ENCODE measurements at regions not wholly inside any gene's neighbourhood (a gene's known extent, or its start where the extent isn't known, plus 50 kb on each side); places are given as distances from the start of the nearest gene placed in this dataset.

- Mint-ChIP-seq H3K9me3 (peaks cover 0 to 5% (median 2%) of the 10 kb centered on the region in 7 donors), H3K4me1 (no peaks in the 10 kb centered on the region), H3K27ac (no peak overlapping the region), H3K36me3 (no peaks in the 10 kb centered on the region), H3K27me3 (ENCODE audit: low read depth in 3 of 3) (peaks cover 0 to 6% (median 3%) of the 10 kb centered on the region in 3 donors), H3K4me3 (no peak overlapping the region)
- H3K79me2 ChIP-seq (ENCODE audit: insufficient read depth, low read length): no peaks in the 10 kb centered on the region
- WGBS (ENCODE audit: insufficient coverage): 100% methylated on average over 2 of the region's 2 CpGs
- no peaks in the 10 kb centered on the region for H3K4me1 ChIP-seq (ENCODE audit: control insufficient read depth in 1 of 2, insufficient read depth in 2 of 2, low read length in 2 of 2)
- no peak overlapping the region for H3K9ac ChIP-seq (ENCODE audit: insufficient read depth, low read length, poor library complexity, severe bottlenecking)
- TF ChIP-seq CTCF (IDR thresholded peaks at IDR 0.05): no peak
- no peaks in the 10 kb centered on the region for H3K36me3 ChIP-seq (replicated peaks in 1 of 2; ENCODE audit: control insufficient read depth in 1 of 2, insufficient read depth in 2 of 2, low read length in 2 of 2)
- intact Hi-C loops (cut with micrococcal nuclease): no loop called here
- no peaks in the 10 kb centered on the region for H3K27me3 ChIP-seq (ENCODE audit: control insufficient read depth in 2 of 2, insufficient read depth in 2 of 2, low read length in 2 of 2)
- no peak for DNase-seq
- no peaks in the 10 kb centered on the region for H4K20me1 ChIP-seq (ENCODE audit: insufficient read depth, low read length)
- H3K4me3 ChIP-seq (replicated peaks in 1 of 3; ENCODE audit: low read depth in 2 of 3, low read length in 3 of 3): no peak overlapping the region
- no peak overlapping the region for H3K27ac ChIP-seq (ENCODE audit: low read depth in 1 of 2, low read length in 2 of 2)
- no peak overlapping the region for H2AFZ ChIP-seq (ENCODE audit: insufficient read depth, low read depth, low read length, poor library complexity, severe bottlenecking)
- no peaks in the 10 kb centered on the region for H3K9me3 ChIP-seq (replicated peaks in 1 of 2; ENCODE audit: control insufficient read depth in 1 of 2, insufficient read depth in 1 of 2, low read length in 2 of 2)
- no peak overlapping the region for H3K4me2 ChIP-seq (replicated peaks; ENCODE audit: extremely low read depth, low read length, poor library complexity, severe bottlenecking)
These were observed 49.9 kb upstream of the NIPBL start for GRCh38 chr5:36826694-36827093.
